Glomerular visceral epithelial cell (primary cell): ENCODE measurements at regions not wholly inside any gene's neighbourhood (a gene's known extent, or its start where the extent isn't known, plus 50 kb on each side); places are given as distances from the start of the nearest gene placed in this dataset.
A peak's percentile ranks its signal among the peaks of the same experiment; 100 is the strongest.

Experiments
- DNase-seq: peaks from one replicate; pipeline ENCODE4 v3.0.0-alpha.2; 2016; ENCODE audit errors: extremely low spot score

DNA sequence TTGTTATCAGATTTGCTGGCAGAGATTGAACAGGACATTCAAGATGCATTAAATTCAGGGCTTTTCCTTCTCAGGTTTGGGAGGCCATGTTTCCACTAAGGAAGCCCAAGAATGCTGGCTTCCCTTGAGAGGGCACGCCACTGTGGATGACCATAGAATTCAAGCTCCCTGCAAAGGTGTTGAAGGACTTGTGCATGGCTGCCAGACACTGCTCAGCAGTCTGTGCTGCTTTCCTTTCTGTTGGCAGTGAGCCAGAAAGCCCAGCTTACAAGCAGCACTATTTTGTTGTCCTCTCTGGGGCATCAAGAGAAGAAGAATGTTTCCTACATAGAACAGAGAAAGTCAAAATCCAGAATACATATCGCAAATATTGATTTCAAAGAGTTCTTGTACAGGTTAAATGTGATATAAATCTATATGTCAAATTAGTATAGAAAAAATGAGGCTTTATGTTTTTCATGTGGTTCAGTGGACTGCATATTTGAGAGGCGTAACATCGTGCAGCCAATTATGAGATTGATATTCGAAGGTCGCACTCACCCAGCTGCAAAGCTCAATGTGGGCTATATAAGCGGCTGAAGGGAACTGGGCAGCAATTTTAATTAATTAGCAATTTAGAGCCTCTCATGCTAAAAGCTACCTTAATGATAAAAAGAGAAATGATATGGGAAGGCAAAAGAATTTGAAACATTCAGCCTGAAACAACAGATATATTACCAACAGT, 103.1 kb upstream of the ISL1 start:
- DNase-seq: peak; percentile 7

DNA sequence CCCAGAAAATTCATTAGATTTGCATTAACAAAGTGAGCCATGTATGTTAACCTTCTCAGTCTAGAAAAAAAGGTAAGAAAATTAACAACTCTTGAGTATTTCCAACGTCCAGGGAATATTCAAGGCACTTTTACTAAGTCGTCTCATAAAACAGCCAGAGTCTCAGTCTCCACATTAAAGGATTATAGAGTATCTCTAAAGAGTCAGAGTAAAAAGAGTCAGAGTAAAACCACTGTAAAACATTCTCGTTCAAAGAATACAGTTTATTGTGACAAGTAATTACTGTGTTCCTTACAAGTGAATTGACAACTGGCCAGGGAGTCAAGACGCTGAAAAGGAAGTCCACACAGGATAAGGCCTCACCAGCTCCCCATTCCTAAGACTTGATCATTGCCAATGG, 97.2 kb upstream of the ISL1 start:
- DNase-seq: no peak

DNA sequence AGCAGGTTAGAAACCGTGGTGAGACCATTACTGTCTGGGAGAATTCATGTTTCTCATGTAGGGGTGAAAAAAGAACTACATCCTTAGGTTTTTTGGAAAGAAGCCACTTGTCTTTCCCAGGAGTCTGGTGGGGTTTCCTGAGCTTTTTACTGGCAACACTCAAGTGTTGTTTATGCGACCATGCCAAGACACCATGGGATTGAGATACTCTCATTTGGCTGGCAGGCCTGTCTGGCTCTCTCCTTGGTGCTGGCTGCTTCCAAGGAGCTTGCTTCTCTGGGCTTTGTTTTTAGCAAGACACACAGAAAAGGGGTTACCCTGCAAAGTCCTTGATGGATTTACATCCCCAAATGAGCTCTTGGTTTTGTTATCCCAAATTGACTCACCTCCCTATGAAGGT, 80.9 kb upstream of the ISL1 start:
- DNase-seq: no peak

DNA sequence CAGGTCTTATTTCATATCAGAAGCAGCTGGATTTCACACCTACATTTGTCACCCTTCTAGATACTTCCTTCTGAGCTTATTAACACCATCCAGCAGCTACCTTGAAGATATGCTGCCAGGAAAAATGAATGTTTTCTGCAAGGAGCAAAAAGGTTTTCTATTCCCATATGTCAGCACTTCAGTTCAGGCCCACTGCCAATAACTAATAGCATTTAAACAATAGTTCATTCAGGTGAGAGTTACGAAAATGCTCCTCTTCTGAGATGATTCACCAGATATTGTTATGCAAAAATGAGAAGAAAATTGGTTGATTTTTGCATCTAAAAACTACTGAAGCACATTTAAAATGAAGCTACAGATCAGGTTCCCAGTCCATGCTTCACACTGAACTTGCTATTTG, 56.4 kb upstream of the ISL1 start:
- DNase-seq: no peak
